ENCODE measurements at regions not wholly inside any gene's neighbourhood (a gene's known extent, or its start where the extent isn't known, plus 50 kb on each side); places are given as distances from the start of the nearest gene placed in this dataset.

GRCh38 chr16:35177851-35178250 lies 1718.4 kb downstream of the TP53TG3F start:
- Histone ChIP-seq H3K36me3 (no peaks in the 10 kb centered on the region), H3K4me3 (no peak overlapping the region), H3K9me3 (peaks cover 0 to 20% (median 2%) of the 10 kb centered on the region in 4 donors), H3K4me1 (no peaks in the 10 kb centered on the region), H3K27me3 (no peaks in the 10 kb centered on the region), H3K27ac (no peak overlapping the region)
- DNase-seq = no peak
- no peak for ATAC-seq (ENCODE audit: low FRiP score in 2 of 2)
- TF ChIP-seq POLR2AphosphoS5 (IDR thresholded peaks at IDR 0.05) = no peak
- TF ChIP-seq EP300 (IDR thresholded peaks at IDR 0.05) = no peak
- no peak for TF ChIP-seq POLR2A (IDR thresholded peaks at IDR 0.05)
- TF ChIP-seq, protein P1, sequence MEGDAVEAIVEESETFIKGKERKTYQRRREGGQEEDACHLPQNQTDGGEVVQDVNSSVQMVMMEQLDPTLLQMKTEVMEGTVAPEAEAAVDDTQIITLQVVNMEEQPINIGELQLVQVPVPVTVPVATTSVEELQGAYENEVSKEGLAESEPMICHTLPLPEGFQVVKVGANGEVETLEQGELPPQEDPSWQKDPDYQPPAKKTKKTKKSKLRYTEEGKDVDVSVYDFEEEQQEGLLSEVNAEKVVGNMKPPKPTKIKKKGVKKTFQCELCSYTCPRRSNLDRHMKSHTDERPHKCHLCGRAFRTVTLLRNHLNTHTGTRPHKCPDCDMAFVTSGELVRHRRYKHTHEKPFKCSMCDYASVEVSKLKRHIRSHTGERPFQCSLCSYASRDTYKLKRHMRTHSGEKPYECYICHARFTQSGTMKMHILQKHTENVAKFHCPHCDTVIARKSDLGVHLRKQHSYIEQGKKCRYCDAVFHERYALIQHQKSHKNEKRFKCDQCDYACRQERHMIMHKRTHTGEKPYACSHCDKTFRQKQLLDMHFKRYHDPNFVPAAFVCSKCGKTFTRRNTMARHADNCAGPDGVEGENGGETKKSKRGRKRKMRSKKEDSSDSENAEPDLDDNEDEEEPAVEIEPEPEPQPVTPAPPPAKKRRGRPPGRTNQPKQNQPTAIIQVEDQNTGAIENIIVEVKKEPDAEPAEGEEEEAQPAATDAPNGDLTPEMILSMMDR (IDR thresholded peaks at IDR 0.05) = no peak
- 56 to 75% methylated on average over 2 of the region's 2 CpGs for WGBS, 2 donors

GRCh38 chr16:35180970-35181369 lies 1721.6 kb downstream of the TP53TG3F start:
- 56 to 73% methylated on average over 1 to 2 of the region's 2 CpGs for WGBS, 2 donors
- H3K4me3 ChIP-seq = no peak overlapping the region
- ATAC-seq (ENCODE audit: low FRiP score in 2 of 2) (no peak), DNase-seq (no peak)
- TF ChIP-seq, protein P1 (IDR thresholded peaks at IDR 0.05) = no peak
- no peak for TF ChIP-seq POLR2AphosphoS5 (IDR thresholded peaks at IDR 0.05)
- TF ChIP-seq EP300 (IDR thresholded peaks at IDR 0.05) = no peak
- TF ChIP-seq POLR2A (IDR thresholded peaks at IDR 0.05) = no peak
- H3K27me3 ChIP-seq = no peaks in the 10 kb centered on the region
- H3K36me3 ChIP-seq = no peaks in the 10 kb centered on the region
- H3K9me3 ChIP-seq = peaks cover 0 to 13% (median 0%) of the 10 kb centered on the region in 4 donors
- H3K27ac ChIP-seq = no peak overlapping the region
- no peaks in the 10 kb centered on the region for H3K4me1 ChIP-seq

GRCh38 chr16:35181422-35182030 lies 1722.1 kb downstream of the TP53TG3F start:
- Histone ChIP-seq H3K4me1 (no peaks in the 10 kb centered on the region), H3K4me3 (no peak overlapping the region), H3K27ac (no peak overlapping the region), H3K36me3 (no peaks in the 10 kb centered on the region), H3K27me3 (no peaks in the 10 kb centered on the region), H3K9me3 (peaks cover 0 to 13% (median 0%) of the 10 kb centered on the region in 4 donors)
- TF ChIP-seq, protein P1 (IDR thresholded peaks at IDR 0.05) = no peak
- no peak for TF ChIP-seq POLR2AphosphoS5 (IDR thresholded peaks at IDR 0.05)
- no peak for TF ChIP-seq POLR2A (IDR thresholded peaks at IDR 0.05)
- TF ChIP-seq EP300 (IDR thresholded peaks at IDR 0.05) = no peak
- WGBS, 2 donors = 57 to 100% methylated on average over 1 to 6 of the region's 6 CpGs
- no peak for DNase-seq
- ATAC-seq (ENCODE audit: low FRiP score in 2 of 2) = no peak

GRCh38 chr16:35182043-35182677 lies 1722.7 kb downstream of the TP53TG3F start:
- DNase-seq = no peak
- TF ChIP-seq EP300 (IDR thresholded peaks at IDR 0.05) (no peak), POLR2A (IDR thresholded peaks at IDR 0.05) (no peak), POLR2AphosphoS5 (IDR thresholded peaks at IDR 0.05) (no peak)
- TF ChIP-seq, protein P1 (IDR thresholded peaks at IDR 0.05) = no peak
- H3K36me3 ChIP-seq = no peaks in the 10 kb centered on the region
- no peak overlapping the region for H3K4me3 ChIP-seq
- no peak for ATAC-seq (ENCODE audit: low FRiP score in 2 of 2)
- no peak overlapping the region for H3K27ac ChIP-seq
- peaks cover 0 to 16% (median 0%) of the 10 kb centered on the region in 4 donors for H3K9me3 ChIP-seq
- no peaks in the 10 kb centered on the region for H3K27me3 ChIP-seq
- no peaks in the 10 kb centered on the region for H3K4me1 ChIP-seq
